H1 (cell line): ENCODE measurements at regions not wholly inside any gene's neighbourhood (a gene's known extent, or its start where the extent isn't known, plus 50 kb on each side); places are given as distances from the start of the nearest gene placed in this dataset.

Experiments used
- CHD7 ChIP-seq: fragments of 300-600 bp; sonication (generic); IDR thresholded peaks from 2 replicates; pipeline ENCODE4 v1.7.1; 2012; ENCODE audit warnings: low read length, moderate library complexity, mild to moderate bottlenecking, inconsistent platforms; ENCODE audit not compliant: insufficient replicate concordance

- no peak for TF ChIP-seq CHD7
These were observed 115.2 kb upstream of the PDZRN3 start (continued) for GRCh38 chr3:73739791-73740453.
